DMS 273 (cell line): ENCODE measurements at regions not wholly inside any gene's neighbourhood (a gene's known extent, or its start where the extent isn't known, plus 50 kb on each side); places are given as distances from the start of the nearest gene placed in this dataset.

Source experiments
- DNase-seq: peaks from one replicate; lab custom pipeline; 2025; ENCODE audit not compliant: unreplicated experiment; lab: John Stamatoyannopoulos, UW

GRCh38 chr4:135344492-135344891 lies 1142.9 kb upstream of the PABPC4L start:
- DNase-seq = no peak

GRCh38 chr4:135338181-135338580 lies 1136.6 kb upstream of the PABPC4L start:
- DNase-seq = no peak

- peak; percentile 20 for DNase-seq
Observed at GRCh38 chr4:135325264-135325663, 1123.7 kb upstream of the PABPC4L start.

GRCh38 chr4:135319685-135320084 lies 1118.1 kb upstream of the PABPC4L start:
- no peak for DNase-seq

- peak; percentile 0 for DNase-seq
Observed at GRCh38 chr4:135316266-135316779, 1114.7 kb upstream of the PABPC4L start.

GRCh38 chr4:135290136-135290535 lies 1088.5 kb upstream of the PABPC4L start:
- no peak for DNase-seq

- no peak for DNase-seq
Observed at GRCh38 chr4:135283934-135284333, 1082.3 kb upstream of the PABPC4L start.

GRCh38 chr4:135282676-135283075 lies 1081.1 kb upstream of the PABPC4L start:
- DNase-seq = no peak

- no peak for DNase-seq
Observed at GRCh38 chr4:135281230-135281629, 1079.6 kb upstream of the PABPC4L start.

GRCh38 chr4:135277980-135278315 lies 1076.4 kb upstream of the PABPC4L start:
- no peak for DNase-seq

GRCh38 chr4:135277068-135277979 lies 1075.7 kb upstream of the PABPC4L start:
- DNase-seq = no peak

- DNase-seq = no peak
Observed at GRCh38 chr4:135274416-135274815, 1072.8 kb upstream of the PABPC4L start.

GRCh38 chr4:135269125-135269890 lies 1067.7 kb upstream of the PABPC4L start:
- no peak for DNase-seq

- no peak for DNase-seq
Observed at GRCh38 chr4:135268369-135268768, 1066.8 kb upstream of the PABPC4L start.

GRCh38 chr4:135267148-135267865 lies 1065.7 kb upstream of the PABPC4L start:
- DNase-seq = no peak

GRCh38 chr4:135256111-135256510 lies 1054.5 kb upstream of the PABPC4L start:
- DNase-seq = no peak

GRCh38 chr4:135250040-135250439 lies 1048.5 kb upstream of the PABPC4L start:
- no peak for DNase-seq

- no peak for DNase-seq
Observed at GRCh38 chr4:135249024-135249423, 1047.4 kb upstream of the PABPC4L start.

GRCh38 chr4:135244696-135245095 lies 1043.1 kb upstream of the PABPC4L start:
- no peak for DNase-seq

GRCh38 chr4:135244056-135244455 lies 1042.5 kb upstream of the PABPC4L start:
- DNase-seq = peak; percentile 50

- peak; percentile 62 for DNase-seq
Observed at GRCh38 chr4:135240796-135241195, 1039.2 kb upstream of the PABPC4L start.
